ENCODE measurements at regions not wholly inside any gene's neighbourhood (a gene's known extent, or its start where the extent isn't known, plus 50 kb on each side); places are given as distances from the start of the nearest gene placed in this dataset.

GRCh38 chr2:136407117-136407951, 289.4 kb upstream of the CXCR4 start:
- no peak overlapping the region for H3K27ac ChIP-seq (ENCODE audit: insufficient read length, low read depth, low read length)
- no peak overlapping the region for H2BK120ac ChIP-seq (ENCODE audit: low read depth, low read length, poor library complexity, severe bottlenecking)
- no peaks in the 10 kb centered on the region for H3K79me1 ChIP-seq (ENCODE audit: insufficient read depth, low read depth, low read length, poor library complexity, severe bottlenecking)
- no peak overlapping the region for H2BK15ac ChIP-seq (ENCODE audit: low read depth, low read length)
- H4K91ac ChIP-seq (ENCODE audit: insufficient read length, low read depth, low read length), result no peak overlapping the region
- WGBS (ENCODE audit: extremely low coverage, insufficient read length, low lambda C conversion rate), result no CpG with 5 or more reads among the region's 8 CpGs
- no peak overlapping the region for H2AK5ac ChIP-seq (ENCODE audit: insufficient read length, low read length)
- no peak overlapping the region for H3K14ac ChIP-seq (ENCODE audit: insufficient read depth, low read length)
- H3K9me3 ChIP-seq (ENCODE audit: control insufficient read depth, low read depth, low read length), result no peaks in the 10 kb centered on the region
- no peak overlapping the region for H2BK5ac ChIP-seq (ENCODE audit: insufficient read length, low read length)
- H2BK12ac ChIP-seq (ENCODE audit: insufficient read length, low read depth, low read length), result no peak overlapping the region
- no peaks in the 10 kb centered on the region for H3K23me2 ChIP-seq (ENCODE audit: insufficient read length, low read depth, low read length, poor library complexity, severe bottlenecking)
- TF ChIP-seq CTCF (conservative IDR thresholded peaks at IDR 0.05), result no peak
- H3K27ac Mint-ChIP-seq, result no peak overlapping the region
- H3K4ac ChIP-seq (ENCODE audit: low read depth, low read length), result no peak overlapping the region
- no peak overlapping the region for H3K4me3 Mint-ChIP-seq
- no peaks in the 10 kb centered on the region for H3K9me3 Mint-ChIP-seq
- no peak overlapping the region for H2BK20ac ChIP-seq (ENCODE audit: low read depth, low read length, poor library complexity, severe bottlenecking)
- no peak overlapping the region for H3K18ac ChIP-seq (ENCODE audit: insufficient read length, low read depth, low read length)
- H3K27me3 ChIP-seq (ENCODE audit: insufficient read depth, low read length), result no peaks in the 10 kb centered on the region
- no peak overlapping the region for H3K9ac ChIP-seq (ENCODE audit: extremely low read depth, insufficient read length, low read length)
- H3K4me1 ChIP-seq (ENCODE audit: insufficient read depth, low read length), result no peaks in the 10 kb centered on the region; the same call in 1 of the 2 replicates
- no peak overlapping the region for H3K4me2 ChIP-seq (ENCODE audit: insufficient read depth, insufficient read length, low read length)
- H4K8ac ChIP-seq (replicated peaks; ENCODE audit: insufficient read length, low read depth, low read length), result no peak overlapping the region
- H3K36me3 Mint-ChIP-seq (ENCODE audit: insufficient read depth in 1 of 3, low read depth in 3 of 3), result no peaks in the 10 kb centered on the region
- H3K23ac ChIP-seq (ENCODE audit: insufficient read length, low read depth, low read length), result no peak overlapping the region
- no peak overlapping the region for H2AFZ ChIP-seq (ENCODE audit: low read length)
- peaks cover 16% of the 10 kb centered on the region for H3K27me3 Mint-ChIP-seq (ENCODE audit: low read depth)
- H3K79me2 ChIP-seq (ENCODE audit: insufficient read depth, low read length), result no peaks in the 10 kb centered on the region
- H3K56ac ChIP-seq (ENCODE audit: insufficient read length, low read depth, low read length), result no peak overlapping the region
- no peak overlapping the region for H3T11ph ChIP-seq (ENCODE audit: low read length)
- H4K5ac ChIP-seq (ENCODE audit: insufficient read length, low read depth, low read length), result no peak overlapping the region
- H4K20me1 ChIP-seq (ENCODE audit: control insufficient read depth, insufficient read depth, insufficient read length), result no peaks in the 10 kb centered on the region
- H3K4me1 Mint-ChIP-seq, result peaks cover 18 to 19% of the 10 kb centered on the region in 2 experiments
- no peak for DNase-seq
